NCI-H1048 (cell line): ENCODE measurements at regions not wholly inside any gene's neighbourhood (a gene's known extent, or its start where the extent isn't known, plus 50 kb on each side); places are given as distances from the start of the nearest gene placed in this dataset.

ENCODE experiments used
- DNase-seq: peaks from one replicate; lab custom pipeline; 2025; lab: John Stamatoyannopoulos, UW

DNA sequence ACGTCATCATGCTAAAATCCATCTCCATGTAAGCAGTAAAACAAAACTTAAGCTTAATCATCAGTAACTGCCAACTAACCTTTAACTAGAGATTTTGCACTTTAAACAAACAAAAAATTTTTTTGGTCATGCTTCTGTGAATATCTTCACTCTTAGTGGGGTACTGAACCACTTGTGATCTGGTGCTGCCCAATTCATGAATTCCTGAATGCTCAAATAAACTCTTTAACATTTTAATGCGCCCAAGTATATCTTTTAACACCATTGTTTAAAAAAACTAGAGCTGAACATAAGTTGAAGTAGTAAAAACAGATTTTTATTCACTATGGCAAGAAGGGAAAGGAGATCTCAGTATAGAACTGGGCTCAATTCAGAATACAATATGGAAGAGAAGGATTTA is 196.9 kb upstream of the USP24 start:
- DNase-seq: no peak

DNA sequence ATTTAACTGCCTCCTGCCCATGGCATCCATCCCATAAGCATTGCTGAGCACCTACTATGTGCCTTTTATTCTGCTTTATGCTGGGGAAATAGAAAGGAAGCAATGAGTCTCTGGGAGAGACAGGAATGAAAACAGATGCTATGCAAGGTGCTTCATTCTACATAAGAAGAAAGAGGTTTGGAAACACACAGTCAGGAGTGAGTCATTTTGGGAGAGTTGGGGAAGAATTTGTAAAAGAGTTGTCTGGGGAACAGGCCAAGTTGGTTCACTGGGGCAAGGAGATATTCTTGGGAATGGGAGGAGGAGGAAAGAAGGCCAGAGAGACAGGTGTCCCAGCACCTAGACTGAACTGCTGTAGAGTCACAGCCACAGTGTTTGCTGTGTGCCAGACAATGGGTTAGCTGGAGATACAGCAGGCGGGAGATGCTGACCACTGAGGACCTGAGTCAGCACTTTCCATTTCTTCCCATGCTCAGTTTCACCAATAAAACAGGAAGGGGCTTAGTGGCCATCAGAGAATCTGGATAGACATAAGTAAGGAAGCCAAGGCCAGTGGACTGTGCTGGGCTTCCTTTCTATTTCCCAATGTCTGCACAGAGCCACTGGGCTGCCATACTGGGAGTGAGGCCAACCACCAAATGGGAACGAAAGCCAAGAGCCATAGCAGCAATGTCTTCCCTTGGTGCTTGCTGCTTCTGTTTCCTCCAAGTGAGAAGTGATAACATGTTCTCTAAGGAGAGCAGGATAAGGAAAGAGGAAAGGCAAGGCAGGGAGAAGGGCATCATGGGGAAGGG is 187.7 kb upstream of the USP24 start:
- no peak for DNase-seq

- DNase-seq: no peak
These were observed 187.0 kb upstream of the USP24 start for GRCh38 chr1:55402142-55402541.

- no peak for DNase-seq
These were observed 185.3 kb upstream of the USP24 start for GRCh38 chr1:55400508-55400907.

- DNase-seq: no peak
These were observed 184.2 kb upstream of the USP24 start for GRCh38 chr1:55399346-55399745.

DNA sequence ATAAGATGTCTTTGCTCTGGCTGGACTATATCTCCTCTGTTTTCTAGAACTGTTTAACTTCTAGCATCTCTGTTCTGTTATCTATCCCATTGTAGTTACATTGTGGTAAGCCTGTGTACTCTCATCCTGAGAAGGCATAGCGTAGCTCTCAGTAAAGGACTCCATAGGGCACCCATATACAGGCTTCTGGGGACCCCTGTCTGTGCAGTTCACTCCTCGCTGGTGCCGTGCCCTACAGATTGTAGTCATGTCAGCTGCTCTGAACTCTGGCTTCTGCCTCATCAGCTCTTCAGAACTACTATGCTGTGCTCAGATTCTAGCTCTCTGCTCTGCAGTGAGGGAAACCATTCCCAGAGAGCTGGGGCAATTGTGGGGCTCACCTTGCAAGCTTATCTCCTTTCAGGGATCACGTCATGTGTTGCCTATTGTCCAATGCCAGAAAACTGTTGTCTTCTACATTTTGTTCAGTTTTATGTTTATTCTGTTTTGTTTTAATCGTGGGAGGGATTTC is 181.3 kb upstream of the USP24 start:
- DNase-seq: no peak

DNA sequence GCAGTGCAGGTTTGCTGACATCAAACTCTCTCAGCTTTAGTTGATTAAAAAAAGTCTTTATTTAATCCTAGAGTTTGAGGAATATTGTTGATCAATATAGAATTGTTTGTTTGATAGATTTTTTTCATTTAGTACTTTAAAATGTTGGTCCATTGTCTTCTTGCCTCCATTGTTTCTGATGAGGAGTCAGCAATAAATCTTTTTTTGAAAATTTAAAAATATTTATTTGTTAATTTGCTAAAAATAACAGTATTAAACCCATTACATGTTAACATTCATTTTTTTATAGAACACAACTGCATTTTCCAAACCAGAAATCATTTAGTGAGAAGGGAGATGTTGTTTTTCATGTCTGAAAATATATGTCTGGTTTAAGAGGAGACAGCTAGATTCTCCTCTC is 173.8 kb upstream of the USP24 start:
- no peak for DNase-seq

GRCh38 chr1:55387145-55387544 is 172.0 kb upstream of the USP24 start:
- no peak for DNase-seq

DNA sequence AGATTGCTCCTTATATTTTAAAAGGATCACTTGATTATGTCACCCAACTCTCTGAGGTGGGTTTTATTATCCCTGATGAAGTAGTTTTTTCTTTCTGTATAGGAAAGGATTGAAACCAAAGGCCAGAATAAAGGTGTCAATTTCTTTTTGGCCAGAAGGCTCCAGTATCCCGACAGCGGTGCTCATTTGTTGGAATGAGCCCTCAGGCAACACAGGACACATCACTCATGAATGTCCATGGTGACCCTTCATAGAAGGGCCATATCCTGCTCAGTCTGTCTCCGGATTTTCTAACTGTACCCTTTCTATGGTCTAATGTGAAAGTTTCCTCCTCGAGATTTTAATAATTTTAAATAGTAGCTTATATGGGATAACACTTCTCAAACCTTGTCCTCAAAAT is 171.3 kb upstream of the USP24 start:
- no peak for DNase-seq

- no peak for DNase-seq
These were observed 170.3 kb upstream of the USP24 start for GRCh38 chr1:55385402-55386018.

GRCh38 chr1:55384637-55385036 is 169.5 kb upstream of the USP24 start:
- no peak for DNase-seq

DNA sequence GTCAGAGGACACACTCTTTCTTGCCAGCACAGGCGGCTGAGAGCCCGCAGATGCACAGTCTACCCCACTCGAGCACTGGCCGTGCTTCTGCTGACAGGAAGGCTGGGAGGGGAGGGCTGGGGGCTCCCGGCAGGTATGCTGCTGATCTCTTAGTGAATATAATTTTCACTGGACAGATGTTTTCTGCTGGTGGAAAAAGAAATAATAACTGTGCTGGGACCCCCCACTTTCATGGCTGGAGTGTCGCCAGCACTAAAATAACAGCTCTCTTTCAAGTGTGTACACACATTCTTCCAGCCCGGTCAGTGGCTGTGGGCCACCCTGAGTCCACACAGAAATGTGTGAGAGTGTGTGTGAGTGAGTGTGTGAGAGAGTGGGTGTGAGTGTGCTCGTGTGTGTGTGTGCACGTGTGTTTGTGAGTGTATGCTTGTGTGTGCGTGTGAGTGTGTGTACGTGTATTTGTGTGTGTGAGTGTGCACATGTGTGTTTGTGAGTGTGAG is 167.7 kb upstream of the USP24 start:
- DNase-seq: no peak

GRCh38 chr1:55381983-55382382 is 166.8 kb upstream of the USP24 start:
- no peak for DNase-seq

- DNase-seq: no peak
These were observed 166.3 kb upstream of the USP24 start for GRCh38 chr1:55381491-55381890.

GRCh38 chr1:55380355-55380970 is 165.3 kb upstream of the USP24 start:
- DNase-seq: no peak

DNA sequence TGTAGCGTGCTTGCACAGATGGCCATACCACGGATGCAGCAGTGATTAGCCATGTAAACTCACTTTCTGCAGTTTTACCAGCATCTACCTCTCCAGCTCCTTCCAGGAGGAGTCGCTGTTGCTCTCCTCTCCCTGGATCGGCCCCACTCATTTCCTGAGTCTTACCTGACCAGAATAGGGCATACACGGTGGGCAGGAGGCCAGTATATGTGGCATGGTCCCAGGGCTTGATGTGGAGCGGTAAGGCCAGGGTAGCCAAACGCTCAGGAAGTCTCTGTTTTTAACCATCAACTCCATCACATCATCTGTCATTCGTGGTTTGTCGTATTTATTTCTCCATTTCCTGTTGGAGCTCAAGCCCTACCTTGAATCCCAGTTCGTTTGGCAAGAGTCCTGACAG is 163.4 kb upstream of the USP24 start:
- DNase-seq: no peak

GRCh38 chr1:55376897-55377296 is 161.7 kb upstream of the USP24 start:
- DNase-seq: no peak

GRCh38 chr1:55375617-55376258 is 160.6 kb upstream of the USP24 start:
- DNase-seq: peak; percentile 19

DNA sequence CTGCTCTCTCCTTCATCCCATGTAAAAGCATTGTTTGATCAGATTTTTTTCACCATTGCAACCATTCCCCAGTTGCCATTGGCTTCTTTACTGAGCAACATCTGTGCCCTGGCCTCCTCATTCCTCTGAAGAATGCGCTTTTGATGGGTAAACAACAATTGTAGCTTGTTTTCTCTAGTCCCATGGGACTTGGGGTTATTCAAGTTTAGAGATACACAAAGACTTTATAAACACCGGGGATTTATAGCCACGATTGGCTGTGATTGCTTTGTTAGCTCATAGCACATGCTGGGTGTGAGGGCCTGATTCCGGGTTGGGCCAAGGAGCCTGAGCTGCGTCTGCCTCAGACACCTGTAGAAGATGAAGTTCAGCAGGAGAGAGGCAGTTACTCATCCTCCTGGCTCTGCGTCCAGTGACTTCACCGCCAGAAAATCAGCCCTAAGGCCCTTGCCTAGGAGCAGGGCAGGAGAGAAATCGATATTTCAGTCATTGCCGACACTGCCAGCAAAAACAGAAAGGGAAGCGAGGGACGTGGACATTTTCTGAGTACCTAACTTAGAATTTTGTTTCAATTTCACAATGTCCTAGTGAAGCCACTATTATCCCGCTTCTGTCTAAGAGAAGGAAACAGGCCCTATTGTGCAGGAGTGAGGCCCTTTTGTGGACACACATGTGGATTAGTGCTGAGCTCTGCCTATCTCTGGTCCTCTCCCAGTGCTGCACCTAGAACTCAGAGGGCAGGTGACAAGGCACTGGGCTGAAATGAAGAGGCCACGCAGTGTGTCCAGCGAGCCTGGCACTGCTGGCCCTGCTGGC is 159.8 kb upstream of the USP24 start:
- no peak for DNase-seq

- no peak for DNase-seq
These were observed 159.1 kb upstream of the USP24 start for GRCh38 chr1:55374216-55374615.

GRCh38 chr1:55369474-55369873 is 154.3 kb upstream of the USP24 start:
- no peak for DNase-seq

- no peak for DNase-seq
These were observed 153.5 kb upstream of the USP24 start for GRCh38 chr1:55368698-55369097.
